M059J (cell line): ENCODE measurements at regions not wholly inside any gene's neighbourhood (a gene's known extent, or its start where the extent isn't known, plus 50 kb on each side); places are given as distances from the start of the nearest gene placed in this dataset.
A peak's percentile ranks its signal among the peaks of the same experiment; 100 is the strongest.

Source experiments
- DNase-seq: peaks from one replicate; pipeline ENCODE4 v3.0.0-alpha.2; 2012; ENCODE audit warnings: low read depth

DNA sequence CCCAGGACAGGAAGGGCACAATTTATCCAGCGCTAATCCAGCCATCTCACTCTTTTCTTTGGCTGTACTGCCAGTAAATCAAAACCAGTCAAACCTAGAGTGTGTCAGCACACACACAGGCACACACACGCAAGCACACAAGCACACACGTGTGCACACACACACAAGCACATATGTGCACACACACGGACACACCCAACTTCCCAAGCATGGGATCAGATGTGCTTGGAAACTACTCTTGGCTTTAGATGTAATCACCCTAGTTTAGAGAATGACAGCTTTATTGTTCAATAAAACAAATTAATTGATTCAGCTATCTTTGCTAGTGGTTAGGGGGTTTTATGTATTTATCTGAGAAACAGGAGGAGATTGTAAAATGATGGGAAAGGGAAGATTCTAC lies 615.0 kb upstream of the MKI67 start:
- DNase-seq, result no peak

DNA sequence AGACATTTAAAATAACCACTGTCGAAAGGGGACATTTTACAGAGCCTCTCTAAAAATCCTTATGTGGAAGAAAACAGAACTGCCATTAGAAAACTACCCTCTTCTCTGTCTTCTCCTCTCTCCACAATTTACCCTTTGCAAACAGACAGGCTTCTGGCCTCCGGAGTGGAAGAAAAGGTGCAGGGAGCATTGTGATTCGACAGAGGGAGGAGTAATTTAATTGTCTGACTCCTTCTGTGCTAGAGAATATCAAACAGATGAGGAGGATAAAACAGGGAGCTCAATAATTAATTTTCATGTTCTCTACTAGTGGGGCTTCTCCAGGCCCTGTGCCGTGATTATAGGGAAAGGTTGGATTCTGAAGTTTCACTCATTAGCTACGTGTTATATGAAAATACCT lies 615.5 kb upstream of the MKI67 start:
- no peak for DNase-seq

DNA sequence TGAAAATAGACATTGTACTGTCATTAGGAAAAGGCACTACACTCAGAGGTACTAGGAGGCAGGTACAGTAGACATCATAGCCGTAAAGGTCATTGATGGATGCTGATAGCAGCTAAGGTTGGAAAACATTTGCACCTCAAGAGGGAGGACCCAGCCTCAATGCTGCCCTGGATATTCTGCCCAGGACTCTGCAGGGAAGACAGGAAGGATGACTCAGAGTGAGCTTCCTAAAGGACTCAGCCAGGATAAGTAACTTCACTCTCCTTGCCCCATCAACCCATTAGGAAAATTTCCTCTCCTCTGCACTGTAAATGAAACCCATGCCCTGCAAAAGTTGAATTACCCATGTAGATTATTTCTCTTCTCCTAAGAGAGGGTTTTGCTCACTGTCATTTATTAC lies 617.9 kb upstream of the MKI67 start:
- no peak for DNase-seq

DNA sequence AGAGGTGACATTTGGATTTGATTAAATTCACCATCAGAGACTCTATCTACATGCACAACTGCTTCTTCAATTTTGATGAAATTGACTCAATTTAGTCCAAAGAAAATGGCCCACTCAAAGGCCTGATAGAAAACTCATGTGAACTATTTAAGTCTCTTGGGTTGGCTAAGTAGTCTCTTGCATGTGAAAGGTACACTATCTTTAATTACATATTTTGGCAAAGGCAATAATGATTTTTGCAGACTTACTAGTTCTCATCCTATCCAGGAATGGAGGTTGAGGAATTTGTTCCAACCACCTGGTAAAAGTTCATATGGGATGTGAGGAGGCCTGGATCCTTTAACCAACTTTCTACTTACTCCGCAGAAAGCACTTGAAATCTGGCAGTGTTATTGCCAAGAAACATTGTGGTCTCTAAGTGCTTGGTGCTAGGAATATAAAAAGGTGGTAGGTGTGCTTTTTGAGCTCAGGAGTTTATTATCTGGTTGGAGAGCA lies 618.6 kb upstream of the MKI67 start:
- DNase-seq, result no peak

DNA sequence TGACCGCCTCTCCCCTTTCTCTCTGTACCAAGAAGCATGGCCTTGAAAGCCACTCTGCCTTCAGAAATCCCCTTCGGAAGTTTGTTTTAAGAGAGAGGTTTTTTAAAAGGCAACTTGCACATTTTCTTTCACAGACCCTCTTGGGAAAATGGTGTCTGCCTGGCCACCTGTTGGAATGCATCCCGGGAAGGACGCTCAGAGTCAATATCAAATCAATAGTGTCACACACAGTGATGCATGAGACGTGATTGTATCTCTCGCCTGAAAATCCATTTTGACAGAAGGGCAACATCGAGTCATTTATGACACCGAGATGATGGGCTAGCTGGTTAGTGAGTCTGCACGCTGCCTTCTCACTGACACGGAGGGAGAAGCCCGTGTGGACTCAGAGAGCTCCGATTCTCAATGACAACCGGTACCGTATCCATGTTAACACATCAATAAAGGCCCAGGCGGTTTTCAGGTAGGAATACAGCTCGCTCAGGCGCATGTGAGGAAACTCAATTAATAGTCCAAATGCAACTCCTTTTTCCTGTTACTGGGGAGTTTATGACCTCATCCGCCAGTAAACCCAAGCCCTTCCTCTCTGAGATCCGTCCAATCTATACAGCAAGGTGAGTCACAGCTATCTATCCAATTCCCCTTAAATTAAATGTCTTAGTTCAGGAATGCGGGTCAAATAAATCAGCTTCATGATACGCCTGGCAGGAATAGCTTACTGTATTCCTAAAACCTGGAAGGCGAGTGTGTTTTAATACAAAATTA lies 621.5 kb upstream of the MKI67 start:
- no peak for DNase-seq

DNA sequence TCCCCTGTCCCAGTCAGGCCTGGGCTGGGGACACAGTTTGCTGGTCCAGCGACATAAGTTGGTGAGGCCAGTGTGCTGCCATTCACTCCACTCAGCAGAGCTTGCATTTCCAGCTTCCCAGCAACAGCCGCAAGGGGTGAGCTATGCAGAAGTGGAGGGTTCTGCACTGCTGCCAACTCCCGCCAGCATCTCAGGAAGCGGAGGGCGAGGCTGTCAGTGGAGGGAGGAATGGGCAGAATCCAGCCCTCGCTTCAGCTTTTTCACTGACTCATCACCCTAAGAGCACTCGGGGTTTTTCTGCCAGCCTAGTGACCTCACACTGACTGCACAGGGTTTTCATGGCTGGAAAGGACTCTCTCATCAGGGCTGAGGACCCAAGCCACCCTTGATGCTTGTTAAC lies 625.1 kb upstream of the MKI67 start:
- DNase-seq, result peak; percentile 60

DNA sequence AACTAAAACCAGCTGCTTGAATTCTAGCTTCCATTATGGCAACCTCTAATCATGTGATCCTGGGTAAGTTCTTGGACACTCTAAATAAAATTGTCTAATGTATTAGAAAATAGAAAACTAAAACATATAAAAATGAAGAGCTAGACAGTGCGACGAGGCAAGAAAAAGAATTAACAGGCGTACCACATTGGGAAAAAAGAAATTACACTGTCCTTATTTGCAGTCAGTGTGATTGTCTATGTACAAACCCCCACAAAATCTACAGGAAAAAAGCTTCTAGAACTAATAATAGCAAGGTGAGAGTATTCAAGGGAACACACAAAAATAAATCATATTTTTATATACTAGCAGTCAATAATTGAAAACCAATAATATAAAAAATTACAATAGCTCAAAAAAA lies 625.6 kb upstream of the MKI67 start:
- no peak for DNase-seq

DNA sequence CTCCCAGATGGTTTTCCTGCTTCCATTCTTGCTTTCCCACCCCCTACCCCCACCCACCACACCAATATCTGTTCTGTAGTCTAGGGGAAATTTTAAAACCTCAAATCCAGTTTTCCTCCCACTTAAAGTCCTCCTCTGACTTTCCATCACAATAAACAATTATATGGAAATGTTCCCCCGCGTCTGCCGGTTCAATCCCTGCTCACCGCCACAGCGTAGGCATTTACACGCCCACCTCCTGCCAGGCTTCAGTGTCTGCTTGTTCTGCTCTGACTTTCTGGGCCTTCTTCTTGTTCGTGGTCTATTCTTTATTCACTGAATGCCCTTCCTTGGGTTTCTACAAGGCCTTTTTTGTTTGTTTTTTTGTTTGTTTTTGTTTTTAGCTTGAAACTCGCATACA lies 633.0 kb upstream of the MKI67 start:
- DNase-seq, result no peak

DNA sequence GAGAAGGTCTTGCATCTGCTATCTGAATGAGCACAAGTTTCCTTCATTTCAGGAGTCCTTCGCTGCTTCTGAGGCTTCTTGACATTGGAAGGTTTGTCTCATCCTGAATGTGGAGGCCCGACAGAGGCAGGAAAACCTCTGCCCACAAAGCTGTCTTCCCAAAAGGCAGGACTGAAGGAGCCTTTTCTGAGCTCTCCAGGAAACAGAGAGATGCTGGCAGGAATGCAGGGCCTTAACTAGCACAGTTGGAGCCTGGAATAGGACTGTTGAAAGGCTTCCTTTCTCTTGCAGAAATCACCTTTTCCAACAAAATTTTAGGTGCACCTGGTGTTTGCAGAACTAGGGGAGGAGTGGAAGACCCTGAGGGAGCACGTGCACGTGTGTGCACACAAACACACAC lies 637.4 kb upstream of the MKI67 start:
- no peak for DNase-seq

DNA sequence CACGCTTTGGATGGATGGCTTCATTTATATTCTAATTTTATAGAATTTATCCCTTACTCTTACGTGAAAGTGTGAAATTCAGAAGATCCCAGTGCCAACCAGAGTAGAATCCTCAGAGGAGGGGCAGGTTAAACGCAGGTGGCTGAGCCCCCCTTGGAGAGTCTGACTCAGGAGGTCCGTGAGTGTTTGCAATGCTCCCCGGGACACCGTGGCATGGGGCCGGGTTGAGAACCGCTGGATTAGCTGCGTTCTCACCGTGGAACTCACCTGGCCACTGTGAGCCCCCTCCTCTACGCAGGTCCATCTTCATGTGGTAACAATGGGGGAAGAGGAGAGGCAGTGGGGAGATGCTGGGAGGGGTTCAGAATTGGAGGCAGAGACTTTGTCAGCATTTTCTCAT lies 638.0 kb upstream of the MKI67 start:
- no peak for DNase-seq

DNA sequence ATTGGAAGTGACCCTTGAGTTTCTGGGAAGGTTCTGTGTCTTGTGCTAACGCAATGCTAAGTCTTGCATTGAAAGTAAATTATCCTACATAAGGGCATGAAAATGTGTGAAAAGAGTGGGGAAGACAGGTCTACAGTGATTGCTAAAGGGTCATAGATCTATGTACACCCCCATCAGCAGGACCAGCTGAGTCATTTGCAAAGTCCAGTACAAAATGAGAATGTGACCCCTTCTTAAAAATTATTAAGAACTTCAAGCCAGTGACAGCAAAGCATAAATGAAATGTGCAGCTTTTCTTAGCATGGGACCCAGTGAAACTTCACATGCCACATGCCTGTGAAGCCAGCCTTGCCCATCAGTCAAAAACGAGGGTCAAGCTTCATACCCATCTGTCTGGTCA lies 640.7 kb upstream of the MKI67 start:
- no peak for DNase-seq

DNA sequence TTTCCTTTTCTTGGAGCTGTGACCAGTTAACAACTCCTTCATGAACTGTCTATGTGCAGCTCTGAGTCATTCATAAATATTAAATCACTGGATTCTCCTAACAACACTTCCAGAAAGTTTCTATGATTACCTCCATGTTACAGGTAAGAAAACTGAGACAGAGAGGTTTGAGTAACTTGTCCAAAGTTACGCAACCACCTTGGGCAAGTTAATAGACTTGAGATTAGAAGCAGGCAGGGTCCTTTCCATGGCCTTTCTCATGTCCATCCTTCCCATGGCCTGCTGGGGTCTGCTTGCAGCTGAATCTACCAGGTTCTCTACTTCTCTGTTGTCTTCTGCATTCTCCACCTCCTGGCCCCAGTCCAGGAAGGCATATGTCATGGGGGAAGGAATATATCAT lies 648.8 kb upstream of the MKI67 start:
- no peak for DNase-seq

DNA sequence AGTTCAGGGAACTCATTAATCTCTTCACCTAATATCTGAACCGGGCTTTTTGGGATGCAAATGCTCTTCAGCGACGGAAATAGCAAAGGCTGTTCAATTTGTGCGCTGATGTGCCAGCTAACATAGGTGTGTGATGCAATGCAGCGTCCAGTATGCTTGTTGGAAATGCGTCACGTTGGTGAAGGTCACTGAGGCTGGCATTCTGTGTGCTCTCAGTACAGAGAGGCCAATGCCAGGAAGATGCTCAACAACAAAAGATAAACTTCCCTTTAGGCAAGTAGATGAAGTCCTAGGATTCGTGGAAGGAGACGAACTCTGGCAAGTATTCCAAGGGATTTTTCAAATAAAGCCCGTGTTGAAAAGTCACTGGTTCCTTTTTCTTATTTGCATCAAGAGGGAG lies 649.5 kb upstream of the MKI67 start:
- no peak for DNase-seq

DNA sequence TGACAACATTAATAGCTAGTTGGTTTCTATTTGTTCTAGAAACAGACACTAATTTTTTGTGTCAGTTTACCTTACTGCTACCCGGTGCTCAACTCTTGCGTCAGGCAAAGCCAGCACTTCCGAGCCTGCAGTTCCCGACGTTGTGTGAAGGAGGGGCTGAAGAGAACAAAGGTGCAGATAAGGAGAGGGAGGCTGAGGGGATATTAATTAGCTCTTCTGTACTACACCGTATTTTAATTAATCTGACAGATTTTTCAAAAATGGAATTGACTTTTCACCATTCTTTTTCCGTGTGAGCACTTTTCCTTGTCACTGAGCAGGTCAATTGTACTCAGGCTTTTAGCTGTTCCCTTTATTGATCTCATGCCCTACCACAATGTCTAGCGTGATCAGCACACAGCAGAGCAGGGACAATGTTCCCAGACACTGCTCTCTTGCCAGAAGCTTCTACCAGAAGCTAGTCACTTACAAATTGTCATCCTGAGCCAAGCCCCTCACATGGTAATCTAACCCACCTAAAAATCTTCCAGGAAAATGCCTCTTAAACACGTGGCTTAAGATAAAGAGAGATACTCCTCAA lies 650.5 kb upstream of the MKI67 start:
- no peak for DNase-seq

DNA sequence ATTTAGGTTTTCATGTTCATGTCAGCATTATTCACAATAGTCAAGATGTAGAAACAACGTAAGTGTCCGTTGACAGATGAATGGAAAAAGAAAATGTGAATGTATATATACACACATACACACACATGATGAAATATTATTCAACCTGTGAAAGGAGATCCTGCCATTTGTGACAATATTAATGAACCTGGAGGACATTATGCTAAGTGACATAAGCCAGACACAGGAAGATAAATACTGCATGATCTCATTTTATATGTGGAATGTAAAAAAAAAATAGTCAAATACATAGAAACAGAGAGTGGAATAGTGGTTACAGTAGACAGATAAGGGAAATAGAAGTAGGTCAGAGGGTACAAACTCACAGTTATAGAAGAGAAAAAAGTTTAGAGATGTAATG lies 651.1 kb upstream of the MKI67 start:
- DNase-seq, result no peak

DNA sequence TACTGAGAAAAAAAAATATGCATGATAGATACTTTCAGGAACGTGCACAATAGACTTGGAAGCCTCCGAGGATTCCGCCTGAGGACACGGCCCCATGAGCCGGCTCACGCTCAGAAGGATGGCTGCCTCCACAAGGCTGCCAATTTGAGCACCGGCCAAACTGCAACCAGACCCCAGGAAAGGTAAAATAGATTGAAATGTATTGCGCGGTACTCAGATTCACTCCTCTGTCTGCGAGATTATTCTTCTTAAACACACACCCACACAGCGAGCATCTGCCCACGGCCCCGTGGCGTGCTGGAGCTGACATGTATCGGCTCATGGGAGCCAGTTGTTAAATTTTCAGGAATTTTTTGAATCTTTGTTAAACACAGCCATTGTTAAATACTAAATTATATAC lies 653.2 kb upstream of the MKI67 start:
- DNase-seq, result no peak

DNA sequence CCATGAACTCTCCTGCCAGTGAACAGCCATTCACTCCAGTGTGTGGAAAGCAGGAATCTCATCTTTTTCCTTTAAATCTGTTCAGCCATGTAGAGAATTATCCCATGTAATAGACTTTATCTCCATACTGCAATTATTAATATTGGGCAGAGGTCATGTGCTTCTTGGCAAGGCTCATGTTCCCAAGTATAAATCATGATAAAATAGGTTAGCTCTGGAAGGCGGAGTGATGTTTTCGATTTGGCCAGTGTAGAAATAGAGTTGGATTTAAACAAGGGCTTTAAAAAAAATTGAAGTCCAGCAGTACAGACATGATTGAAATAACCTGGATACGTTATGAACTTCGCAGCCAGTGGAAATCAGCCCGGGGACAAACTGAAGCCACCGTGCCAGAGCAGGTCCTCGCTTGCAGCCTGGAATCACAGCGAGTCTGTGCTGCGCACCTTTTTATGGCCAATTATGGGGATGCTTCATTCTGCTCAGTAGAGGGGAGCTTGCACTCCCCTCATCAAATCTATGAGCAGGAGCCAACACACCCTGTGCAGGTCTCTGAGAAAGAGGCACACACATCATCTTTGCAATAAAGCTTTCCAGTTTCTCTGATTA lies 654.0 kb upstream of the MKI67 start:
- no peak for DNase-seq

DNA sequence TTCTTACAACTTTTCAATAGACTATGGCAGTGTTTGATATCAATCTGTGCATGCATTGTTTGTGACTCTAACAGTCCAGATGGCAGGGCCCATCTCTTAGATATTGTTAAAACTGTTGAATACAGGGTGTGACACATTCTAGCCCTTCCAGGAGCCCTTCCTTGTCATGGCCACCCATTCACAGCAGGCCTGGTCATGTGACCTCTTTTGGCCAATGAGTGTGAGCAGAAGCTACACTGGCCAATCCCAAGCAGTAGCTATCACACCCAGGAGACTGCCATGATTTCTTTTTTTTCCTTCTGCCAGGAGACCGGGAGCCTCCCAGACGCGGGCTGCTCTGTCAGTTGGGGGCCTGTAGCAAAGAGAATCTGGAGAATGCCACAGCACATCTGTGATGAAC lies 655.4 kb upstream of the MKI67 start:
- DNase-seq, result no peak

DNA sequence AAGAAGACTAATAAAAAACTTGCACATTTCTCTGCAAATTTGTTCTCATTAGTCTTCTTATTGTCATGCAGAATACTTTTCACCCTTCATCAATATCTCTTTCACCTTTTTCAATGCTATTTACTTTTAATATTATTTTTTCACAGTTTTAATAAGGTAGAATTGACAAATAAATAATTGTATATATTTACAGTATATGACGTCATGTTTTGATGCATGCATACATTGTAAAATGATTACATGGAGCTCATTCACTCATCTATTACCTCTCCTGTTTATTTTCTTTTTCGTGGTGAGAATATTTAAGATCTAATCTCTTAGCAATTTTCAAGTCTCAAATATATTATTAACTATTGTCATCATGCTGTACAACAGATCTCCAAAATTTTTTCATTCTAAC lies 658.2 kb upstream of the MKI67 start:
- no peak for DNase-seq

DNA sequence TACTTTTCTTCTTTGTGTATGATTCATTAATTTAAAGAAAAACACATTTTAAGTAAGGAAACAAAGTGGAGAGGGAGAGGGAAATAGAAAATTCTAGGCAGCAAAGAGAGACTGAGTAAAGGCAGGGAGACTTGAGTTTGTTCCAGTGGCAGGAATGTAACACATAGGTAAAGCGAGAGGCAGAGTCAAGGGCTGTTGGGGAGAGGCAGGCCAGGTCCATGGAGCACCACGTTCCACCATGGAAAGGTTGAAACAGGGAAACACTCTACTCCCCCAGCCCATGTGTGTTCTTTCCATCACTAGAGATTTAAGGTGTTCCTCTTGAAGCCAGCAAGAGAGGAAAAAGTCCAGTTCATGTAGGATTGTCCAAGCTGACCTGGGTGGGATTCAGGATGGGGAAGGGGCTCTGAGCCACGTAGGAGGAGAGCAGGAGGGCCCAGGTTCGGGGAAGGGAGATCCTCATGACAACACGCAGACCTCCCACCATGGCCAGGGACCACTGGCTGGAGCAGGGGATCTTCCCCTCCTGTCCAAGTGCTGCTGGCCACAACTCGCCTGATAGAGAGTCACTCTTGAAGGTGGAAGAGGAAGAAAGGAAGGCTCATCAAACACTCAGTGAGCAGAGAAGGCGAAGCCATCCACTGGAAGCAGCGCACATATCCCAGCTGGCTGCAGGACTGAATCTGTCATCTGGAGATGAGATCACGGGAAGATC lies 666.4 kb upstream of the MKI67 start:
- DNase-seq, result no peak

DNA sequence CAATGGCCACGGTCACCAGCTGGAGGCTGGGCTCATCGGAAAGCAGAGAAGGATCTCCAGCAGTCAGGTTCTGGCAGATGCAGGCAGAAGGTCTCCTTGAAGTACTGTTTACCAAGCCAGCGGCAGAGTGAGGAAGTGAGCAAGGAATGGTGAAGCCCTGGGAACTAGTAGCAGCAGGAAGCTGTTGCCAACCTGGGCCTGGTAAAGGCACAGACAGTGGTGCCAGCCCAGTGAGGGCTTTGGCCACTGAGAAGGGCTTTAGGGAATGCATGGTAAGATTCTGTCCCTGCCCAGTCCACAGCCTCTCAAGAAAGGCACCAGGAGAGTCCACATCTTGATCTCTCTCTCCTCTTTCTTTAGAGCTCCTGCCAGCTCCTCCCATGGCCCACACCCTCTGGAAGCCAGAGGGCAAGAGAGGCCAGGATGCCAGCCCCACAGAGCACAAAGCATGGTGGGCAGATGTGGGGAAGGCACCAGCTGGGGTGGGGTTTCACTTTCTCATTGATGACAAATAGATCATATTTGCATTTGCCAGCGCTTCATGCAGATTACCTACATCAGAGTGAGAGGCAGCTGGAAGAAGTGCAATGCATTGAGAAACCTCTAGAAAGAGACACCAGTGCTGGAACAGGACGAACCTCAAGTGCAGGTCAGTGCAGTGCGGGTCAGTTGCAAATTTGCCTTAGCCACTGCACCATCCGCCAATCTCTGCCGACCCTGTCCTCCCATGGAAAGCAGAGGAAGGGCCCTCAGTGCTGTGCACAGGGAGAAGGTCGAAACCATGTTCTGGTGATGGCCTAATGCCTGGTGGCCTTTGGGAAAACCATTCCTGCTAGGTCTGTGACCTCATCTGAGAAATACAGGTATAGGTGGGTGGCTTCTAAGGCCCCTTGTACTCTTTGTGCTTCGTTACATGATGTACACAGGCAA lies 667.8 kb upstream of the MKI67 start:
- no peak for DNase-seq
